Embryonic facial prominence (tissue), 1 donor: ENCODE measurements at regions not wholly inside any gene's neighbourhood (a gene's known extent, or its start where the extent isn't known, plus 50 kb on each side); places are given as distances from the start of the nearest gene placed in this dataset.

Experiments used
- DNase-seq: peaks from one replicate; pipeline ENCODE4 v3.0.0-alpha.2; 2016; ENCODE audit errors: extremely low spot score

DNA sequence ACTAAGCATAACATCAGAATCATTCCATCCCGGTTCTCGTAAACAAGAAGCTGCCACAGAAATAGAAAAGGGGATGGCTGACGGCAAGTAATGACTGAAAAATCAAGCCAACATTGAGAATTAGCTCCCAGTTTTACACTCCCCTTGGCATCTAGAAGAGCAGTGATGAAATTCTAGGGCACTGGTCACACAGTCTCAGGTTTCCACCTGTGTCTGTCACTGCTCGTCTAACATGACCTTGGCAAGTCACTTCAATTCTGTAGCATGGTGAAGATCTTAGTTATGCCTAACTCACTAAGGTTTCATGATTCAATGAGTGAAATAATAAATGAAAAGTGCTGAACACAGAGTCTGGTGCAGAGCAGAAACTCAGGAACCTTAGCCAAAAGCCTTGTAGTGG is 272.3 kb upstream of the ARRDC4 start:
- DNase-seq = no peak

DNA sequence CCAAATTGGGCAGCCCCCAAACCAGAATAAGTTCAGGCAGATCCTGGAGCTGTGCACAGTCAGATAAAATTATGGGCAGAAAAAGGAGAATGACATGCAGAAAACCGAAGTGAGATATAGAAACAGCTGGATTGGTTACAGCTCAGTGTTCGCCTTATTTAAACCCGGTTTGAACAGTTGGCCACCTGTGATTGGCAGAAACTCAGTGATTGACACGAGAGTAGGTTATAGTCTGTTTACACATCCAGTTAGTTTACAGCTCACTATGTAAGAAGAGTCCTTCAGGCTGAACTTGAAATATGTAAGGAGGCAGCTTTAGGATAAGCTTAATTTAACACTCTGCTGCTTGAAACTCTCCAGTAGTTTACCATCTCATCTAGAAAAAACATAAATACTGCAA is 271.6 kb upstream of the ARRDC4 start:
- DNase-seq = no peak

GRCh38 chr15:97691078-97691477 is 269.4 kb upstream of the ARRDC4 start:
- DNase-seq = no peak

GRCh38 chr15:97691799-97692198 is 268.7 kb upstream of the ARRDC4 start:
- DNase-seq = no peak

DNA sequence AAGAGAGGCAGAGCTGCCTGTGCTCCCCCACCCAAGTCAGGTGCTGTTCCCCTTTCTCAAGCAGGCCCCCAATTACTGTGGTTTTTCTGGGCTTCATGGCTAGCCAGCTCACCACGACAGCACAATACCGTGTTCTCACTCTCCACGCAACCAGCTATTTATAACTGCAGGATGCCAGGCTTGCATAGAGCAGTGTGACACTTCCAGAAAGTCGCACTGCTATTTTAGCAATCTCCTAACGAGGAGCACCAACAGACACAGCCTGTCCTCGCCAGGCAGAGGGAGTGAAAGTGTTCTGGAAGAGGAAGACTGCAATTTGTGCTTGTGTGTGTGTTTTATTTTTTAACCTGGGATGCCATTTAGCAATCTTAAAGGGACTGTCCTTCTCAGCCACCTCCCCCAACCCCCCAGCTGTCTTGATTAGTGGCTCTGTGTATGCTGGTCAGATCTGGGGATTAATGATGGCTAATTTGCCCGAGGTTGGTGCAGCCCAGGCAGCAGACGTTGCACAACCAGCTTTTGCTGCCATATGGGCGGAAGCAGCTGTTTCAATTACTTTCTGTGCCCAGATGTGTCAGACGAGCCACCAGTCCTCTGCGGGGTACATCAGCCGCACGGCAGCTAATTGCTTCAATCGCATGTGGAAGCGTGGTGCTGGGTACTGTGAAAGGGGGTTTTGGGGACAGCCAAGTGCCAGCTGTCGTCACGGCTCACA is 268.0 kb upstream of the ARRDC4 start:
- DNase-seq = no peak

DNA sequence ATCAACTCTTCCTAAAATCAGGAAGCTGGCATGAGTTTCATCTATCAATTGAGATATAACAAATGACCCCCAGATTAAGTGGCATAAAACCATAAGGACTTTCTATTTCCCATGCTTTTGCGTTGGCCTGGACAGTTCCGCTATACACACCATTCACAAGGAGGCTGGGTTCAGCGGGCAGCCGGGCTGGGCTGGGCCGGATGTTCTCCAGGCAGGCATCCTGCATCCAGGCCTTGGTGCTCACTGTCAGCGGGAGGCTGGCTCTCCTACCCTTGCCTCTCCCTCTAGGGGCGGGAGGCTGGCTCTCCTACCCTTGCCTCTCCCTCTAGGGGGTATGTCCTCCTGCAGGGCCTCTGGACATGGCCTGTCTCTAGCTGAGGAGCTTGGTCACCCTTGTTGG is 266.0 kb upstream of the ARRDC4 start:
- no peak for DNase-seq

GRCh38 chr15:97703400-97703799 is 257.1 kb upstream of the ARRDC4 start:
- no peak for DNase-seq

DNA sequence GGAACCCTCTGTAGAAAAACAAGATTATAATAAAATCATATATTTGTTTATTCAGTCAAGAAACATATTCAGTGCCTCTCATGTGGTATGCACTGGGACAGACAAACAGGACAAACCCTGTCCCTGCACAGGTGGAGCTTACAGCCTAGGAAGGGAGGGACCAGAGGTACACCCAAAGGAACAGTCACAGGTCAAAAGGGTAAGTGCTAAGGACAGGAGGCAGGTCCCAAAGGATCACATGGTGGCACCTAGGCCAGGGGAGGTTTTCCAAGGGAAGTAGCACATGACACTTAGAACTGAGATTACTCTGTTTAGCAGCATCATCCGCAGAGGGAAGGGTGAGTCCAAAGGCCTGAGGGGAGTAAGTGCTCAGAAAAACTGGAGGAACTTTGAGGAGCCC is 254.4 kb upstream of the ARRDC4 start:
- no peak for DNase-seq

DNA sequence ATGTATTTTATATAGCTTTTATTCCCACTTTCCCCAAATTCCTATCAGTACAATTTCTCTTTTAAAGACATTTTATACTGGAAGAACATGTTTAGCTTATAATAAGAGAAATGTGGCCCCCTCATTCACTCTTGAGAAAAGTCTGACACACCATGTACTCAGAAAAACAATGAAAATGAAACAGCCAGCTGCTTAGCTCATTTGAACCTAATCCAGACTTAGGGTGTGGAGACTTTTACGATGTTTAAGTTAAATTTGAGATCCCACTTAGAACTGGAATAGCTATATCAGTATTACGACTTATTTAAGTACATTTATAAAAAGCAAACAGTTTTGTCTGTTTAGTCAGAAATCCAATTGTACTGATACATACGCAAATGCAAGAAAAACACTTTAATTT is 252.3 kb upstream of the ARRDC4 start:
- no peak for DNase-seq

GRCh38 chr15:97712530-97712929 is 248.0 kb upstream of the ARRDC4 start:
- no peak for DNase-seq

- DNase-seq = no peak
Measured at GRCh38 chr15:97717806-97718205, 242.7 kb upstream of the ARRDC4 start.

- DNase-seq = no peak
Measured at GRCh38 chr15:97718509-97718908, 242.0 kb upstream of the ARRDC4 start.

- DNase-seq = no peak
Measured at GRCh38 chr15:97728791-97729190, 231.7 kb upstream of the ARRDC4 start.

DNA sequence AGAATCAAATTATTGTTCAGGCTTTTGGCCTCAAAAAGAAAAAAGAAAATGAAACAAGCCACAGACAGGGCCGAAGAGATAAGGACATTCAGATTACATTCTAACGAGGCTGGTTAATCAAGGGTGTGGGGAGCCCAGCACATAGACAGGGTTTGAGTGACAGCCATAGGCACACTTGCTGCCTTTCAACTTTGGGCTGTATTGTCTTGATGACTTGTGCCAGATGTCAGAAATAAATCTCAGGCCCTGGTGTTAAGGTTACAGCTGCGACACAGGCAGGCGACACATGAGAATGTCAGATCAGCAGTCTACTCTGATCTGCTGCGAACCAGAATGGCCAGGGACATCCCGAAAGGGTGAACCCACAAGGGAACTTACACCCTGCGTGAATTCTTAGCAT is 231.2 kb upstream of the ARRDC4 start:
- no peak for DNase-seq

DNA sequence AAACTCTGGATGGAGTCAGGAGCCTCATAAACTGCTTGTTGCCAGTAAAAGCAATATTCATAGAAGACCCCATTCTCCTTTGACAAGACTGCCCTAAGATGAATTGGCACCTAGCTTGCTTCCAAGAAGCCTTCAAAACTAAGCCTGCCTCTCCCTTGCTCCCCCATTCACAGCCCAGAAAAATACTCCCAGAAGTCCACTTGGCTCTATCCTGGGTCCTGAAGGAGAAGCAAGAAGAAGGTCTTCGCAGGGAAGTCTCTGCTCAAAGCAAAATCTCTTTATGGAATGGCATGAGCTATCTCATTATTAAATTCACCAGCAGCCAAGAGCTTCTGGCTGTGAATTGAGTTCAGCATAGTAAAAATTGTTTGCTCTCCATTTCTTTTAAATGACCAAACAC is 230.2 kb upstream of the ARRDC4 start:
- no peak for DNase-seq

DNA sequence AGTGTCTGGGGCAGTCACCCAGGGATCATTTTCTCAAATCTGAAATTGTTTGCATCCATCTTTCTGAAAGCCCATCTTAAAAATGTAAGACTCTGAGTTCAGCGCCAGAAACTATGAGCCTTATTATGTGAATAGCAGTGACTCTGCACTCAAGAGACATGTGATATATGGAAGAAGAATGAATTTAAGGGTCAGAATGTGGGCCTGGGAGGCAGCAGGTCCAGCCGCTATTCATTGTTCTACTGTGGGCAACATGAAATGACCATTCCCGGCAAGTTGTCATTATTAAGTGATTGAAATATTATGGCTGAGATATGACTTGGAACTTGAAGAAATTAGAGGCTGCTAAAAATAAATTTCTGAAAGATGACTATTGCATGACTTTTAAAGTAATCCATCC is 228.6 kb upstream of the ARRDC4 start:
- DNase-seq = no peak

- no peak for DNase-seq
Measured at GRCh38 chr15:97733373-97733772, 227.1 kb upstream of the ARRDC4 start.

GRCh38 chr15:97736748-97737147 is 223.8 kb upstream of the ARRDC4 start:
- no peak for DNase-seq

DNA sequence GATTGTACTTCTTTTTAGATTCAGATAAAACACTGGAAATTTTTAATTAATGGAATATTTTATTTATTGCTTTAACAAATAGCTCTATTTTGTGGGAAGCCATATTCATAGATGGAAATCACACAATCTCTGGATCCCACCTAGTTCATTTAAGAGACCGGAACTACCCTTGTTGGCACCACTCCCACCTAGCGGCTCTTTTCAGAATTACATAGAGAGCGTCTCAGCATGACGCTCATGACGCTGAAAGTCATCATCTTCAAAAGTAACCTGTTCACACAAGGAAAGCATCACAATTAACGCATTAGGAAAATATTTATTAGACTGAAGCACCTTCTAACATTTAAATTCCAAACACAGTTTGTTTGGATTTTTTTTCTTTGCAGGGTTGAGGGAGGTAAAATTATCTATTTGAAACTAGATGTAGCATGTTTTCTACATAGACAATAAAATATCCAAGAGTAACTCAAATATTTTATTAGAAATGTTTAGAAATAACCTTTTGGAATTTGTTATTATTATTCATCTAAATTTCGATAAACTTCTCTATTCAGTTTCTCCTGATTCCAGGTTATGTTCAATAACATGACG is 214.9 kb upstream of the ARRDC4 start:
- no peak for DNase-seq

DNA sequence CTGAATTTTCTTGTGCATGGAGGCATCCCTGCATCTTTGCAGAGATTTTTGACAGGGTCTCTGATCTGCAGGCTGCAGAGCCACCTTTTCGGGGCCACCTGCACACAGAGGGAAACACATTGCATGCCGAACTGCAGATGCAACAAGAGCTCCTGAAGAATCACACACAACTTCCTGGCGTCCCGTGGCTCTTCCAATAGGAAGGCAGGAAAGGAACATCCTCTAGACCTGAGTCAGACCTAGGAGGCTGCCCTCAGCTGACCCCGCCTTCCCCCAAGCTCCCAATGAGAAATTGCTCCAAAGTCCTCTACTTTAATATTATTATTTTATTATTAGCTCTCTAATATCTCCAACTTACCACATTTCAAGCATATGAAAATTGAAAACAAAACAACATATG is 213.2 kb upstream of the ARRDC4 start:
- DNase-seq = no peak

GRCh38 chr15:97748576-97748975 is 211.9 kb upstream of the ARRDC4 start:
- DNase-seq = no peak

- no peak for DNase-seq
Measured at GRCh38 chr15:97750060-97750459, 210.4 kb upstream of the ARRDC4 start.

GRCh38 chr15:97755726-97756125 is 204.8 kb upstream of the ARRDC4 start:
- no peak for DNase-seq

GRCh38 chr15:97759363-97759762 is 201.1 kb upstream of the ARRDC4 start:
- DNase-seq = no peak
